T-helper 2 cell (primary cell): ENCODE measurements at regions not wholly inside any gene's neighbourhood (a gene's known extent, or its start where the extent isn't known, plus 50 kb on each side); places are given as distances from the start of the nearest gene placed in this dataset.
"Not testable (repeated sequence)": the region's sequence is repeated elsewhere in the genome, so short reads cannot be mapped to it uniquely, and the experiment has no call there.

Source experiments
- DNase-seq, 5 experiments: peaks; one replicate each; pipeline versions ENCODE4 v3.0.0 to v3.0.0-alpha.2; 2012 to 2022

GRCh38 chr2:37782721-37783371 lies 111.4 kb upstream of the CDC42EP3 start:
- DNase-seq = no peak

- no peak for DNase-seq
Measured at GRCh38 chr2:37783545-37783944, 112.1 kb upstream of the CDC42EP3 start.

- no peak for DNase-seq
Measured at GRCh38 chr2:37784071-37784758, 112.8 kb upstream of the CDC42EP3 start.

- DNase-seq = no peak
Measured at GRCh38 chr2:37784759-37785149, 113.3 kb upstream of the CDC42EP3 start.

- DNase-seq = no peak
Measured at GRCh38 chr2:37786191-37786698, 114.8 kb upstream of the CDC42EP3 start.

GRCh38 chr2:37786854-37787253 lies 115.4 kb upstream of the CDC42EP3 start:
- DNase-seq = no peak

GRCh38 chr2:37788602-37789209 lies 117.3 kb upstream of the CDC42EP3 start:
- DNase-seq = no peak

GRCh38 chr2:37790019-37790418 lies 118.6 kb upstream of the CDC42EP3 start:
- no peak for DNase-seq

GRCh38 chr2:37790462-37790861 lies 119.0 kb upstream of the CDC42EP3 start:
- no peak for DNase-seq

- no peak for DNase-seq
Measured at GRCh38 chr2:37792366-37792765, 120.9 kb upstream of the CDC42EP3 start.

GRCh38 chr2:37793004-37793403 lies 121.6 kb upstream of the CDC42EP3 start:
- no peak for DNase-seq

- DNase-seq = no peak
Measured at GRCh38 chr2:37794717-37795116, 123.3 kb upstream of the CDC42EP3 start.

- DNase-seq = no peak
Measured at GRCh38 chr2:37795456-37795855, 124.0 kb upstream of the CDC42EP3 start.

- no peak for DNase-seq
Measured at GRCh38 chr2:37795938-37796337, 124.5 kb upstream of the CDC42EP3 start.

GRCh38 chr2:37796481-37796880 lies 125.0 kb upstream of the CDC42EP3 start:
- no peak for DNase-seq

GRCh38 chr2:37797081-37797480 lies 125.6 kb upstream of the CDC42EP3 start:
- DNase-seq = no peak

- DNase-seq = no peak
Measured at GRCh38 chr2:37798315-37799005, 126.6 kb upstream of the RMDN2 start.

- DNase-seq = no peak
Measured at GRCh38 chr2:37800176-37800858, 124.8 kb upstream of the RMDN2 start.

GRCh38 chr2:37802211-37802752 lies 122.8 kb upstream of the RMDN2 start:
- no peak for DNase-seq

GRCh38 chr2:37802899-37803379 lies 122.1 kb upstream of the RMDN2 start:
- DNase-seq = no peak

- DNase-seq = not testable (repeated sequence)
Measured at GRCh38 chr2:37806004-37806403, 119.1 kb upstream of the RMDN2 start.

- no peak for DNase-seq
Measured at GRCh38 chr2:37809525-37809924, 115.6 kb upstream of the RMDN2 start.
